ENCODE measurements at regions not wholly inside any gene's neighbourhood (a gene's known extent, or its start where the extent isn't known, plus 50 kb on each side); places are given as distances from the start of the nearest gene placed in this dataset.

- Histone ChIP-seq H3K27me3 (ENCODE audit: control insufficient read depth, insufficient read depth) (no peaks in the 10 kb centered on the region), H3K4me1 (ENCODE audit: control insufficient read depth, insufficient read depth, low read length) (no peaks in the 10 kb centered on the region), H3K9me3 (ENCODE audit: control insufficient read depth, low read length) (no peaks in the 10 kb centered on the region), H3K4me3 (ENCODE audit: low read length) (no peak overlapping the region), H3K27ac (ENCODE audit: low read length) (no peak overlapping the region)
- no peak for DNase-seq
- WGBS = 87% methylated on average over 1 of the region's 1 CpG
- intact Hi-C loops (cut with DNase I) = no loop called here
- no peak for ATAC-seq
These were observed 63.8 kb upstream of the NOCT start for GRCh38 chr4:138951764-138952163.

GRCh38 chr4:138949866-138950265, 65.7 kb upstream of the NOCT start:
- ATAC-seq (no peak), DNase-seq (no peak)
- H3K4me1 ChIP-seq (ENCODE audit: control insufficient read depth, insufficient read depth, low read length) = peaks cover 1% of the 10 kb centered on the region
- WGBS = 92% methylated on average over 4 of the region's 4 CpGs
- no peaks in the 10 kb centered on the region for H3K27me3 ChIP-seq (ENCODE audit: control insufficient read depth, insufficient read depth)
- no peak overlapping the region for H3K4me3 ChIP-seq (ENCODE audit: low read length)
- H3K9me3 ChIP-seq (ENCODE audit: control insufficient read depth, low read length) = no peaks in the 10 kb centered on the region
- no peak overlapping the region for H3K27ac ChIP-seq (ENCODE audit: low read length)
- intact Hi-C loops (cut with DNase I) = no loop called here

- 84% methylated on average over 2 of the region's 2 CpGs for WGBS
- no peak overlapping the region for H3K27ac ChIP-seq (ENCODE audit: low read length)
These were observed 66.7 kb upstream of the NOCT start for GRCh38 chr4:138948918-138949317.

GRCh38 chr4:138946306-138946705, 69.3 kb upstream of the NOCT start:
- peaks cover 1% of the 10 kb centered on the region for H3K4me1 ChIP-seq (ENCODE audit: control insufficient read depth, insufficient read depth, low read length)
- no peak for DNase-seq
- intact Hi-C loops (cut with DNase I) = no loop called here
- WGBS = 58% methylated on average over 1 of the region's 1 CpG
- H3K9me3 ChIP-seq (ENCODE audit: control insufficient read depth, low read length) = no peaks in the 10 kb centered on the region
- H3K27ac ChIP-seq (ENCODE audit: low read length) = no peak overlapping the region
- H3K4me3 ChIP-seq (ENCODE audit: low read length) = no peak overlapping the region
- ATAC-seq = no peak
- H3K27me3 ChIP-seq (ENCODE audit: control insufficient read depth, insufficient read depth) = no peaks in the 10 kb centered on the region

More at GRCh38 chr4:138948918-138949317, 66.7 kb upstream of the NOCT start:
- ATAC-seq (no peak), DNase-seq (no peak)
- intact Hi-C loops (cut with DNase I) = no loop called here
- H3K27me3 ChIP-seq (ENCODE audit: control insufficient read depth, insufficient read depth) = no peaks in the 10 kb centered on the region
- no peaks in the 10 kb centered on the region for H3K9me3 ChIP-seq (ENCODE audit: control insufficient read depth, low read length)
- H3K4me3 ChIP-seq (ENCODE audit: low read length) = no peak overlapping the region
- peaks cover 1% of the 10 kb centered on the region for H3K4me1 ChIP-seq (ENCODE audit: control insufficient read depth, insufficient read depth, low read length)

GRCh38 chr4:138945840-138946239, 69.7 kb upstream of the NOCT start:
- no peaks in the 10 kb centered on the region for H3K27me3 ChIP-seq (ENCODE audit: control insufficient read depth, insufficient read depth)
- WGBS = 89% methylated on average over 1 of the region's 1 CpG
- no peak for DNase-seq
- no peak overlapping the region for H3K27ac ChIP-seq (ENCODE audit: low read length)
- no peaks in the 10 kb centered on the region for H3K9me3 ChIP-seq (ENCODE audit: control insufficient read depth, low read length)
- no peak overlapping the region for H3K4me3 ChIP-seq (ENCODE audit: low read length)
- ATAC-seq = no peak
- peaks cover 1% of the 10 kb centered on the region for H3K4me1 ChIP-seq (ENCODE audit: control insufficient read depth, insufficient read depth, low read length)
- intact Hi-C loops (cut with DNase I) = no loop called here

DNA sequence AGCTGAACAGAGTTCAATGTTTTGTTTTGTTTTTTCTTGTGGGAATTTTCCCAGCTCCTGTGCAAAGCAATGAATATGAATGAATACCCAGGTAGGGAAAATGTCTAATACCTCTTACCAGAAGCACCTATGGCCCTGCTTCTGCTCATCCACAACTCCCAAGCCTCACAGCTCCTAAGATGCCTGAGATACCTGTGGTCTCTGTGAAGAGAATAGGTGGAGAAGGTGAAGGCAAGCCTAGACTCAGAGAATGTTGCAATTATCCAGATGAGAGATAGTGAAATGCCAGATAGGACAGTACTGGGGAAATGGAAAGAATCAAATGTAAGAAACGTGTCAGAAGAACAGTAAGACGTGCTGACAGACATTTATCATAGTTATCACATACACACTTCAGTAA, 70.2 kb upstream of the NOCT start:
- intact Hi-C loops (cut with DNase I) = no loop called here
- H3K9me3 ChIP-seq (ENCODE audit: control insufficient read depth, low read length) = no peaks in the 10 kb centered on the region
- no peaks in the 10 kb centered on the region for H3K27me3 ChIP-seq (ENCODE audit: control insufficient read depth, insufficient read depth)
- peaks cover 1% of the 10 kb centered on the region for H3K4me1 ChIP-seq (ENCODE audit: control insufficient read depth, insufficient read depth, low read length)
- H3K27ac ChIP-seq (ENCODE audit: low read length) = no peak overlapping the region
- DNase-seq = no peak
- no peak overlapping the region for H3K4me3 ChIP-seq (ENCODE audit: low read length)
- WGBS = 82% methylated on average over 2 of the region's 2 CpGs
- no peak for ATAC-seq

DNA sequence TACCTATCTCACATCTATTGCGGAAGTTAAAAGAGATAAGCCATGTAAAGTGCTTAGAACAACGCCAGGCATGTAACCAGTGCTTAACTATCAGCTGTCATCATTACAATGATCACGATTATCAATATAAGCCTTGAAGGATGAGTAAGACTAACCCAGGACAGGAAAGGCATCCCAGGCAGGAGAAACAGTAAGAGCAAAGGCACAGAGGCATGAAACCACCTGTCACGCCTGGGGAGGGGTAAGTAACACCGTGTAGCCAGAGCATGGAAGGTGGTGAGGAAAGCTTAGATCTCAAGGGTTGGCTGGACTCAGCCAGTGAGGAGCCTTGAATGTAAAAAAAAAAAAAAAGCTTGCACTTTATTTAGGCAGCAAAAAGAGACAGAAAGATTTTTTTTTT, 71.7 kb upstream of the NOCT start:
- no peaks in the 10 kb centered on the region for H3K9me3 ChIP-seq (ENCODE audit: control insufficient read depth, low read length)
- DNase-seq = no peak
- 85% methylated on average over 5 of the region's 5 CpGs for WGBS

DNA sequence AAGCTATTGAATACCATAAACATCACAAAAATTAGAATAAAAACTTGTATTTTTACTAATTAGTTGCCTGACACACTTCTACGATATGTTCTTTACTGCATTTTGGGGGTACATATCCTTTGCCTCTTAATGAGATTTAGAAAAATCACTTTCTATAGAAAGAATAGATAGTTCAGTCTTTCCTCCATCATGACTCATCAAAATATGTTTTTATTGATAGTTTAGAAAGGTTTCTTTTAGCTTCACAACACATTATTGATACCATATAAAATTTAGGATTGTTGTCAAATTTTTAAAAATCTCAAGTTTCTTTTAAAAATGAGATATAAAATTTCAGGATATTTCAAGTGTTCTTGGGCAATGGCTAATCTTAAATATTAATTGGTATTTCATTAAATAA, 74.5 kb upstream of the NOCT start:
- Histone ChIP-seq H3K4me1 (ENCODE audit: control insufficient read depth, insufficient read depth, low read length) (no peaks in the 10 kb centered on the region), H3K27ac (ENCODE audit: low read length) (no peak overlapping the region), H3K4me3 (ENCODE audit: low read length) (no peak overlapping the region), H3K27me3 (ENCODE audit: control insufficient read depth, insufficient read depth) (no peaks in the 10 kb centered on the region), H3K9me3 (ENCODE audit: control insufficient read depth, low read length) (no peaks in the 10 kb centered on the region)
- WGBS = 94% methylated on average over 1 of the region's 1 CpG
- DNase-seq (no peak), ATAC-seq (no peak)
- intact Hi-C loops (cut with DNase I) = no loop called here

More for the DNA sequence above, 71.7 kb upstream of the NOCT start:
- no peak overlapping the region for H3K27ac ChIP-seq (ENCODE audit: low read length)
- no peak for ATAC-seq
- peaks cover 1% of the 10 kb centered on the region for H3K4me1 ChIP-seq (ENCODE audit: control insufficient read depth, insufficient read depth, low read length)
- no peaks in the 10 kb centered on the region for H3K27me3 ChIP-seq (ENCODE audit: control insufficient read depth, insufficient read depth)
- intact Hi-C loops (cut with DNase I) = no loop called here
- no peak overlapping the region for H3K4me3 ChIP-seq (ENCODE audit: low read length)

GRCh38 chr4:138939960-138940359, 75.6 kb upstream of the NOCT start:
- no peaks in the 10 kb centered on the region for H3K9me3 ChIP-seq (ENCODE audit: control insufficient read depth, low read length)
- H3K4me3 ChIP-seq (ENCODE audit: low read length) = no peak overlapping the region
- DNase-seq (no peak), ATAC-seq (no peak)
- intact Hi-C loops (cut with DNase I) = no loop called here
- WGBS = 67% methylated on average over 4 of the region's 4 CpGs
- H3K4me1 ChIP-seq (ENCODE audit: control insufficient read depth, insufficient read depth, low read length) = no peaks in the 10 kb centered on the region
- H3K27ac ChIP-seq (ENCODE audit: low read length) = no peak overlapping the region
- no peaks in the 10 kb centered on the region for H3K27me3 ChIP-seq (ENCODE audit: control insufficient read depth, insufficient read depth)

DNA sequence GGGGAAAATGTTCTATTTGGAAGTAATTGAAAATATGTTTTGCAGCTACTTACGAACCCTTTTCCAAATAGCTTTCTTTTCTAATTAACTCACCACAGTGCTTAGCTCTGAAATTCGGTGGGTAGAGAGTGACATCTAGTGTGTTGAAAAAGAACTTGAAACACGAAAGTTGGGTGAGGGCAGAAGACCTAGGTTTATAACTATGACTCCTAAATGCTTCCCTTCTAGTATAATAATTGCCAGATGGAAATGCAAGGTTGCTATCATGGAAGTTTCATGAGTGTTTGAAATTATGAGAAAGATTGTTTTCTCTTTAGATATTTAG, 77.3 kb upstream of the NOCT start:
- no peaks in the 10 kb centered on the region for H3K27me3 ChIP-seq (ENCODE audit: control insufficient read depth, insufficient read depth)
- no peaks in the 10 kb centered on the region for H3K9me3 ChIP-seq (ENCODE audit: control insufficient read depth, low read length)
- no peak overlapping the region for H3K4me3 ChIP-seq (ENCODE audit: low read length)
- ATAC-seq = peak; percentile 57 to 66
- no peaks in the 10 kb centered on the region for H3K4me1 ChIP-seq (ENCODE audit: control insufficient read depth, insufficient read depth, low read length)
- intact Hi-C loops (cut with DNase I) = no loop called here
- DNase-seq = no peak
- WGBS = 6% methylated on average over 3 of the region's 3 CpGs
- H3K27ac ChIP-seq (ENCODE audit: low read length) = no peak overlapping the region

DNA sequence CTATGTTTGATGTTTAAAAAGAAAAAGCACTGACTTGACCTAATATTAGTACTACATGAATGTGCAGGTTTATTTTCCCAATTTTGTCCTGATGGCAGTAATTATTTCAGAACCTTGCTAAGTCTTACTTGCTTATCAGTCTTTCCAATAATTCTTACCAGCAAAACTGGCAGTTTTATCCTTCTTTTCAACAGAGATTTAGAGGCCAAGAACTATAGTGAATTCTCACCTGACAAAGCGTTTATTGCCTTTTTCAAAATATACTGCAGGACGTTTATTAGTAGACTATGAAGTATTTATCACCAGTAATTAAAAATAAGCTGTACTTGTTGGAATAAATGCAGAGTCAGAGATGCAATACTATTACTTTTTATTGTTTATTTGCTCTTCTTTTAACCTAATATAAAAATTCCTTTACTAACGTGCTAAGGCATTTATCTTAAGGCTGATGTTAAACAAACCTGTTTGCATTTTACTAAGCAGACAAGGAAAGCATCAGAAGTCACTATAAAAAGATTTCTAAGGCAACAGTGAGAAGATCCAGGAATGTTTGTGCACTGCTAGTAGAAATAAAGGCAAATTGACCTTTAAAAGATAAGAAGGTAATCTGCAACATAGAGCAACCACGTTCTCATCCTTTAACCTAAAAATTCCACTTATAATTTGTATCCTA, 80.3 kb upstream of the NOCT start:
- Histone ChIP-seq H3K27me3 (ENCODE audit: control insufficient read depth, insufficient read depth) (no peaks in the 10 kb centered on the region), H3K27ac (ENCODE audit: low read length) (no peak overlapping the region), H3K4me3 (ENCODE audit: low read length) (no peak overlapping the region), H3K9me3 (ENCODE audit: control insufficient read depth, low read length) (no peaks in the 10 kb centered on the region), H3K4me1 (ENCODE audit: control insufficient read depth, insufficient read depth, low read length) (no peaks in the 10 kb centered on the region)
- 70% methylated on average over 4 of the region's 4 CpGs for WGBS
- intact Hi-C loops (cut with DNase I) = no loop called here
- DNase-seq (no peak), ATAC-seq (no peak)

- intact Hi-C loops (cut with DNase I) = no loop called here
- Histone ChIP-seq H3K9me3 (ENCODE audit: control insufficient read depth, low read length) (no peaks in the 10 kb centered on the region), H3K4me1 (ENCODE audit: control insufficient read depth, insufficient read depth, low read length) (no peaks in the 10 kb centered on the region), H3K4me3 (ENCODE audit: low read length) (no peak overlapping the region), H3K27me3 (ENCODE audit: control insufficient read depth, insufficient read depth) (no peaks in the 10 kb centered on the region), H3K27ac (ENCODE audit: low read length) (no peak overlapping the region)
- DNase-seq (no peak), ATAC-seq (no peak)
These were observed 88.5 kb upstream of the NOCT start for GRCh38 chr4:138927072-138927471.

All from right cardiac atrium (tissue), 5 donors.